ENCODE measurements at regions not wholly inside any gene's neighbourhood (a gene's known extent, or its start where the extent isn't known, plus 50 kb on each side); places are given as distances from the start of the nearest gene placed in this dataset.

GRCh38 chr16:79421126-79421525 lies 179.4 kb downstream of the MAF start:
- TF ChIP-seq CTCF (IDR thresholded peaks at IDR 0.05 in 2 of 3, conservative IDR thresholded peaks at IDR 0.05 in 1 of 3; ENCODE audit: insufficient read depth in 2 of 3, low read depth in 1 of 3, low read length in 3 of 3) (no peak), TAF1 (IDR thresholded peaks at IDR 0.05; ENCODE audit: control insufficient read depth, extremely low read depth, insufficient read depth, low read length, severe bottlenecking) (no peak), E2F8 (IDR thresholded peaks at IDR 0.05; ENCODE audit: low read depth, partially characterized antibody) (no peak), NR2C1 (IDR thresholded peaks at IDR 0.05) (no peak), NR2C1 (tag; IDR thresholded peaks at IDR 0.05) (no peak), SIX5 (IDR thresholded peaks at IDR 0.05; ENCODE audit: borderline replicate concordance in 1 of 2, insufficient read depth in 1 of 2, low read depth in 1 of 2, low read length in 2 of 2) (no peak), ZNF23 (CRISPR knock-in tag; IDR thresholded peaks at IDR 0.05) (no peak), TCF7 (IDR thresholded peaks at IDR 0.05; ENCODE audit: borderline replicate concordance) (no peak), JUN (IDR thresholded peaks at IDR 0.05; ENCODE audit: borderline replicate concordance, low read depth, low read length) (no peak), JUN (CRISPR knock-in tag; IDR thresholded peaks at IDR 0.05; ENCODE audit: borderline replicate concordance) (no peak), ZZZ3 (IDR thresholded peaks at IDR 0.05) (no peak), HNRNPLL (IDR thresholded peaks at IDR 0.05; ENCODE audit: low read depth, low read length, poor library complexity, severe bottlenecking) (no peak), ZBTB49 (CRISPR knock-in tag; IDR thresholded peaks at IDR 0.05; ENCODE audit: borderline replicate concordance) (no peak), ATF7 (IDR thresholded peaks at IDR 0.05) (no peak)
